ENCODE measurements at regions not wholly inside any gene's neighbourhood (a gene's known extent, or its start where the extent isn't known, plus 50 kb on each side); places are given as distances from the start of the nearest gene placed in this dataset.

GRCh38 chr1:173333581-173333980 lies 126.5 kb upstream of the TNFSF4 start:
- TF ChIP-seq SIN3A (IDR thresholded peaks at IDR 0.05; ENCODE audit: low read depth) (no peak), SP1 (IDR thresholded peaks at IDR 0.05; ENCODE audit: low read depth) (no peak), JUND (IDR thresholded peaks at IDR 0.05) (no peak), ZNF274 (IDR thresholded peaks at IDR 0.05; ENCODE audit: low read depth, low read length) (no peak), ZFX (IDR thresholded peaks at IDR 0.05) (no peak), CBX3 (IDR thresholded peaks at IDR 0.05; ENCODE audit: low read depth) (no peak), YY1 (IDR thresholded peaks at IDR 0.05; ENCODE audit: extremely low read depth, insufficient replicate concordance, low read depth, low read length) (no peak), POLR2A (IDR thresholded peaks at IDR 0.05; ENCODE audit: borderline replicate concordance, extremely low read depth, insufficient read depth, insufficient read length) (no peak)
- TF ChIP-seq, protein P1, sequence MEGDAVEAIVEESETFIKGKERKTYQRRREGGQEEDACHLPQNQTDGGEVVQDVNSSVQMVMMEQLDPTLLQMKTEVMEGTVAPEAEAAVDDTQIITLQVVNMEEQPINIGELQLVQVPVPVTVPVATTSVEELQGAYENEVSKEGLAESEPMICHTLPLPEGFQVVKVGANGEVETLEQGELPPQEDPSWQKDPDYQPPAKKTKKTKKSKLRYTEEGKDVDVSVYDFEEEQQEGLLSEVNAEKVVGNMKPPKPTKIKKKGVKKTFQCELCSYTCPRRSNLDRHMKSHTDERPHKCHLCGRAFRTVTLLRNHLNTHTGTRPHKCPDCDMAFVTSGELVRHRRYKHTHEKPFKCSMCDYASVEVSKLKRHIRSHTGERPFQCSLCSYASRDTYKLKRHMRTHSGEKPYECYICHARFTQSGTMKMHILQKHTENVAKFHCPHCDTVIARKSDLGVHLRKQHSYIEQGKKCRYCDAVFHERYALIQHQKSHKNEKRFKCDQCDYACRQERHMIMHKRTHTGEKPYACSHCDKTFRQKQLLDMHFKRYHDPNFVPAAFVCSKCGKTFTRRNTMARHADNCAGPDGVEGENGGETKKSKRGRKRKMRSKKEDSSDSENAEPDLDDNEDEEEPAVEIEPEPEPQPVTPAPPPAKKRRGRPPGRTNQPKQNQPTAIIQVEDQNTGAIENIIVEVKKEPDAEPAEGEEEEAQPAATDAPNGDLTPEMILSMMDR (IDR thresholded peaks at IDR 0.05 in 2 of 3, conservative IDR thresholded peaks at IDR 0.05 in 1 of 3; ENCODE audit: borderline replicate concordance in 1 of 3, insufficient read depth in 1 of 3, low read depth in 2 of 3, low read length in 2 of 3): no peak
- TF ChIP-seq, protein P2, sequence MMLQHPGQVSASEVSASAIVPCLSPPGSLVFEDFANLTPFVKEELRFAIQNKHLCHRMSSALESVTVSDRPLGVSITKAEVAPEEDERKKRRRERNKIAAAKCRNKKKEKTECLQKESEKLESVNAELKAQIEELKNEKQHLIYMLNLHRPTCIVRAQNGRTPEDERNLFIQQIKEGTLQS (IDR thresholded peaks at IDR 0.05): no peak
- no peak overlapping the region for H2AFZ ChIP-seq (ENCODE audit: low read depth, low read length, poor library complexity, severe bottlenecking)
- H3K27ac ChIP-seq (ENCODE audit: low read depth, low read length): no peak overlapping the region
- no peak overlapping the region for H3K4me3 ChIP-seq (replicated peaks in 1 of 2; ENCODE audit: low read depth in 1 of 2, low read length in 2 of 2)
- H4K20me1 ChIP-seq (ENCODE audit: insufficient read depth): no peaks in the 10 kb centered on the region
- no peaks in the 10 kb centered on the region for H3K79me2 ChIP-seq (ENCODE audit: insufficient read depth, low read length)
- no peak for ATAC-seq
- no peak overlapping the region for H3K4me2 ChIP-seq (ENCODE audit: low read length)
- CTCF ChIA-PET: no interaction called here
- no peak for DNase-seq (ENCODE audit: low read depth, low spot score)
- no TSS peak for BruUV-seq (replicated peaks)
- RAD21 ChIA-PET (ENCODE audit: low non-redundant PET in 1 of 2, low total read pairs in 2 of 2, uncharacterized antibody in 2 of 2, unreplicated experiment in 2 of 2): no interaction called here
- H3K4me1 ChIP-seq (ENCODE audit: control insufficient read depth in 1 of 2, insufficient read depth in 2 of 2, low read length in 2 of 2): peaks cover 5 to 23% of the 10 kb centered on the region in 2 experiments
- intact Hi-C loops (cut with micrococcal nuclease): no loop called here
- no peak overlapping the region for H3K9ac ChIP-seq (ENCODE audit: low read length)
- no peaks in the 10 kb centered on the region for H3K27me3 ChIP-seq (ENCODE audit: insufficient read depth, low read length)
- no peaks in the 10 kb centered on the region for H3K9me3 ChIP-seq (ENCODE audit: control insufficient read depth in 1 of 2, insufficient read depth in 1 of 2, low read depth in 1 of 2, low read length in 2 of 2)
- POLR2A ChIA-PET: no interaction called here
- H3K9me2 ChIP-seq (ENCODE audit: insufficient read depth): no peaks in the 10 kb centered on the region
- no peaks in the 10 kb centered on the region for H3K36me3 ChIP-seq (ENCODE audit: control insufficient read depth in 1 of 2, insufficient read depth in 2 of 2, low read length in 2 of 2)

GRCh38 chr1:173337126-173337525 lies 130.0 kb upstream of the TNFSF4 start:
- Histone ChIP-seq H4K20me1 (ENCODE audit: insufficient read depth) (no peaks in the 10 kb centered on the region), H3K36me3 (ENCODE audit: control insufficient read depth in 1 of 2, insufficient read depth in 2 of 2, low read length in 2 of 2) (no peaks in the 10 kb centered on the region), H3K9me2 (ENCODE audit: insufficient read depth) (no peaks in the 10 kb centered on the region), H3K4me2 (ENCODE audit: low read length) (no peak overlapping the region), H3K79me2 (ENCODE audit: insufficient read depth, low read length) (no peaks in the 10 kb centered on the region), H3K4me3 (replicated peaks in 1 of 2; ENCODE audit: low read depth in 1 of 2, low read length in 2 of 2) (no peak overlapping the region), H3K27me3 (ENCODE audit: insufficient read depth, low read length) (no peaks in the 10 kb centered on the region), H3K9ac (ENCODE audit: low read length) (no peak overlapping the region), H3K9me3 (ENCODE audit: control insufficient read depth in 1 of 2, insufficient read depth in 1 of 2, low read depth in 1 of 2, low read length in 2 of 2) (no peaks in the 10 kb centered on the region), H3K27ac (ENCODE audit: low read depth, low read length) (no peak overlapping the region), H3K4me1 (ENCODE audit: control insufficient read depth in 1 of 2, insufficient read depth in 2 of 2, low read length in 2 of 2) (no peaks in the 10 kb centered on the region), H2AFZ (ENCODE audit: low read depth, low read length, poor library complexity, severe bottlenecking) (no peak overlapping the region)
- ATAC-seq: no peak
- ChIA-PET CTCF (no interaction called here), POLR2A (no interaction called here), RAD21 (ENCODE audit: low non-redundant PET in 1 of 2, low total read pairs in 2 of 2, uncharacterized antibody in 2 of 2, unreplicated experiment in 2 of 2) (no interaction called here)
- intact Hi-C loops (cut with micrococcal nuclease): no loop called here
- BruUV-seq (replicated peaks): no TSS peak
- no peak for TF ChIP-seq RAD21 (IDR thresholded peaks at IDR 0.05; ENCODE audit: low read depth)
- no peak for TF ChIP-seq EGR1 (IDR thresholded peaks at IDR 0.05; ENCODE audit: low read depth)
- no peak for TF ChIP-seq ZNF274 (IDR thresholded peaks at IDR 0.05; ENCODE audit: low read depth, low read length)
- no peak for TF ChIP-seq SIN3A (IDR thresholded peaks at IDR 0.05; ENCODE audit: low read depth)
- no peak for TF ChIP-seq TCF7L2 (IDR thresholded peaks at IDR 0.05; ENCODE audit: borderline replicate concordance, extremely low read depth, insufficient read depth, insufficient read length)
- TF ChIP-seq ZFX (IDR thresholded peaks at IDR 0.05): no peak
- TF ChIP-seq JUND (IDR thresholded peaks at IDR 0.05): no peak
- no peak for TF ChIP-seq POLR2A (IDR thresholded peaks at IDR 0.05; ENCODE audit: borderline replicate concordance, extremely low read depth, insufficient read depth, insufficient read length)
- TF ChIP-seq SP1 (IDR thresholded peaks at IDR 0.05; ENCODE audit: low read depth): no peak
- no peak for TF ChIP-seq CBX3 (IDR thresholded peaks at IDR 0.05; ENCODE audit: low read depth)
- TF ChIP-seq, protein P2 (IDR thresholded peaks at IDR 0.05): no peak
- TF ChIP-seq, protein P1 (IDR thresholded peaks at IDR 0.05 in 2 of 3, conservative IDR thresholded peaks at IDR 0.05 in 1 of 3; ENCODE audit: borderline replicate concordance in 1 of 3, insufficient read depth in 1 of 3, low read depth in 2 of 3, low read length in 2 of 3): no peak
- no peak for TF ChIP-seq SRF (IDR thresholded peaks at IDR 0.05; ENCODE audit: low read depth)
- DNase-seq (ENCODE audit: low read depth, low spot score): no peak
